IPS DF 6.9 (cell line): ENCODE measurements at regions not wholly inside any gene's neighbourhood (a gene's known extent, or its start where the extent isn't known, plus 50 kb on each side); places are given as distances from the start of the nearest gene placed in this dataset.

ENCODE experiments used
- DNase-seq: peaks from one replicate; pipeline ENCODE4 v3.0.0-alpha.2; 2013; ENCODE audit warnings: low read depth, low spot score
- H3K27ac ChIP-seq: one replicate; pipeline ENCODE4 v1.5.1; 2013; ENCODE audit warnings: low read length, control low read depth
- H3K27me3 ChIP-seq: 2 replicates; pipeline ENCODE4 v1.6.1; 2013; ENCODE audit warnings: mild to moderate bottlenecking, low read length; ENCODE audit not compliant: control insufficient read depth, insufficient read depth
- H3K36me3 ChIP-seq: 2 replicates; pipeline ENCODE4 v1.6.1; 2013; ENCODE audit warnings: low read length; ENCODE audit not compliant: control insufficient read depth, insufficient read depth
- H3K4me1 ChIP-seq: 2 replicates; pipeline ENCODE4 v1.6.1; 2013; ENCODE audit warnings: low read length; ENCODE audit not compliant: control insufficient read depth, insufficient read depth
- H3K4me3 ChIP-seq: 2 replicates; pipeline ENCODE4 v1.5.1; 2013; ENCODE audit warnings: mild to moderate bottlenecking, low read length
- H3K9me3 ChIP-seq: 2 replicates; pipeline ENCODE4 v1.6.1; 2013; ENCODE audit warnings: low read length, inconsistent platforms; ENCODE audit not compliant: control insufficient read depth, insufficient read depth
- WGBS: extraction: QIAGEN DNeasy Blood & Tissue Kit; methylation state at CpG from one replicate; pipeline ENCODE4 v1.1.7; 2013; ENCODE audit warnings: mixed read lengths, missing lambda C conversion rate; ENCODE audit not compliant: insufficient read length, insufficient coverage; 5-methylcytosine and 5-hydroxymethylcytosine counted together

- Histone ChIP-seq H3K27me3 (no peaks in the 10 kb centered on the region; the same call in 1 of the 2 replicates), H3K36me3 (no peaks in the 10 kb centered on the region), H3K9me3 (no peaks in the 10 kb centered on the region), H3K27ac (no peak overlapping the region), H3K4me1 (no peaks in the 10 kb centered on the region), H3K4me3 (no peak overlapping the region)
- no peak for DNase-seq
- WGBS = no CpG with 5 or more reads among the region's 3 CpGs
These were observed 651.3 kb downstream of the MED13L start for GRCh38 chr12:115626210-115626609.

DNA sequence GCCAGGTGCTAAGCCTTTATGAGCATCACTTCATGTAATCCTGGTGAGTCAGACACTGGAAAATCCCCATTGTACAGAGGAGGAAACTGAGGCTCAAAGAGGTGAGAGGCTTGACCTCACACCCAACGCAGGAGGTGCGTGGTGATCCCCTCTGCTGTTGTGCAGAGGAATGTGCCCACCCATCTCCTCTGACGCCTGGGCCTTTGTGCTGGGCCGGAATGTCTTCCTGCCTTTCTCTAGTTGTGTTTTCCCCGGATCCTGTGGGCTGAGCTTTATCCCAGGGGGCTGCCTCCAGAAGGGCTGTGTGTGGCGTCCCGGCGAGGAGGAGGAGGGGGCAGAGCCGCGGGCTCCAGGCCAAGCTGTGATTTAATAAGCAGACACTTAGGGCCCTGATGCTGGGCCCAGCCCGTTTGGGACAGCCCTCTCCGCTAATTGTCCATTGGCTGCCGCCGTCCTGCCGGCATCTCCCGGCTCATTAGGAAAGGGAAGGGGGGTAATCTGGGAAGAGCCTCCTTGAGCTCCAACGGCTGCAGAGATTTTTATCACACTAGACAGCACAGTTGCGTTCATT, 653.6 kb downstream of the MED13L start:
- H3K27ac ChIP-seq = no peak overlapping the region

GRCh38 chr12:115623275-115623674, 654.2 kb downstream of the MED13L start:
- H3K27ac ChIP-seq = no peak overlapping the region
- no peak for DNase-seq
- H3K4me3 ChIP-seq = no peak overlapping the region
- no CpG with 5 or more reads among the region's 5 CpGs for WGBS
- no peaks in the 10 kb centered on the region for H3K36me3 ChIP-seq
- no peaks in the 10 kb centered on the region; the same call in 1 of the 2 replicates for H3K27me3 ChIP-seq
- no peaks in the 10 kb centered on the region for H3K9me3 ChIP-seq
- no peaks in the 10 kb centered on the region; the same call in 1 of the 2 replicates for H3K4me1 ChIP-seq

More for the DNA sequence above, 653.6 kb downstream of the MED13L start:
- no CpG with 5 or more reads among the region's 18 CpGs for WGBS
- Histone ChIP-seq H3K36me3 (no peaks in the 10 kb centered on the region), H3K27me3 (no peaks in the 10 kb centered on the region; the same call in 1 of the 2 replicates), H3K9me3 (no peaks in the 10 kb centered on the region), H3K4me1 (no peaks in the 10 kb centered on the region; the same call in 1 of the 2 replicates), H3K4me3 (no peak overlapping the region)
- DNase-seq = no peak

DNA sequence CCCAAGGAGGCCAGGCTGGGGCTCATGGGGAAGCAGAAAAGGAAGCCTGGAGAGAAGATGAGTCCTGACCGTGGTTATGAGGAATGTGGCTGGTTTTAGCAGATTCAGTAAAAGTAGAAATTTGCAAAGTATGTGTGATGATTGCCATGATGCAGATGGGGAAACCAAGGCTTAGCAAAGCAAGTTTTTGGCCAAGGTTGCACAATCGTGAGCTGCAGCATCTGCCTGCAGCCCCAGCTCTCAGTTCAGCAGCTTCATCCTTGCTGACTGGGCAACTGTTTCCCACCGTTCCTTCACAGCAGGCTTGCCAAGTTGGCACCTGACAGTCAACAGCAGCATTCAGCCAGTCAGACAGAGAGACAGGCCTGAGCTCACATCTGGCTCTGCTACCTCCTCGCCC, 656.7 kb downstream of the MED13L start:
- H3K9me3 ChIP-seq = no peaks in the 10 kb centered on the region
- DNase-seq = no peak
- H3K4me3 ChIP-seq = no peak overlapping the region
- H3K27me3 ChIP-seq = no peaks in the 10 kb centered on the region; the same call in 1 of the 2 replicates
- no CpG with 5 or more reads among the region's 4 CpGs for WGBS
- no peaks in the 10 kb centered on the region; the same call in 1 of the 2 replicates for H3K4me1 ChIP-seq
- H3K36me3 ChIP-seq = no peaks in the 10 kb centered on the region
- no peak overlapping the region for H3K27ac ChIP-seq

GRCh38 chr12:115619889-115620288, 657.6 kb downstream of the MED13L start:
- no peaks in the 10 kb centered on the region; the same call in 1 of the 2 replicates for H3K4me1 ChIP-seq
- WGBS = no CpG with 5 or more reads among the region's 3 CpGs
- DNase-seq = no peak
- H3K27ac ChIP-seq = no peak overlapping the region
- no peaks in the 10 kb centered on the region; the same call in 1 of the 2 replicates for H3K27me3 ChIP-seq
- H3K4me3 ChIP-seq = no peak overlapping the region
- H3K36me3 ChIP-seq = no peaks in the 10 kb centered on the region
- no peaks in the 10 kb centered on the region for H3K9me3 ChIP-seq

- Histone ChIP-seq H3K4me3 (no peak overlapping the region), H3K27me3 (no peaks in the 10 kb centered on the region), H3K36me3 (no peaks in the 10 kb centered on the region), H3K4me1 (no peaks in the 10 kb centered on the region; the same call in 1 of the 2 replicates), H3K9me3 (no peaks in the 10 kb centered on the region), H3K27ac (no peak overlapping the region)
- no CpG with 5 or more reads among the region's 6 CpGs for WGBS
- no peak for DNase-seq
These were observed 658.4 kb downstream of the MED13L start for GRCh38 chr12:115619061-115619460.

DNA sequence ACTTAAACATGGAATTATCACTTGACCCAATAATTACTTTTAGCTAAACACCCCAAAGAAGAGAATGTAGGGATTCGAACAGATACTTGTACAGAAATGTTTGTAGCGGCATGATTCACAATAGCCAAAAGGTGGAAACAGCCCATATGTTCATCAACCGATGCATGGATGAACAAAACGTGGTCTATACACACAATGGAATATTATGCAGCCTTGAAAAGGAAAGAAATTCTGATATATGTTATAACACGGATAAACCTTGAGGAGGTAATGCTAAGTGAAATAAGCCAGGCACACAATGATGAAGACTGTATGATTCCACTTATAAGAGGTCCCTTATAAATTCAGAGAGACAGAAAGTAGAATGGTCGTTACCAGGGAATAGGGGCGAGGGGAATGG, 659.4 kb downstream of the MED13L start:
- Histone ChIP-seq H3K36me3 (no peaks in the 10 kb centered on the region), H3K4me1 (no peaks in the 10 kb centered on the region; the same call in 1 of the 2 replicates), H3K9me3 (no peaks in the 10 kb centered on the region), H3K27me3 (no peaks in the 10 kb centered on the region), H3K27ac (no peak overlapping the region), H3K4me3 (no peak overlapping the region)
- WGBS = no CpG with 5 or more reads among the region's 7 CpGs
- no peak for DNase-seq

DNA sequence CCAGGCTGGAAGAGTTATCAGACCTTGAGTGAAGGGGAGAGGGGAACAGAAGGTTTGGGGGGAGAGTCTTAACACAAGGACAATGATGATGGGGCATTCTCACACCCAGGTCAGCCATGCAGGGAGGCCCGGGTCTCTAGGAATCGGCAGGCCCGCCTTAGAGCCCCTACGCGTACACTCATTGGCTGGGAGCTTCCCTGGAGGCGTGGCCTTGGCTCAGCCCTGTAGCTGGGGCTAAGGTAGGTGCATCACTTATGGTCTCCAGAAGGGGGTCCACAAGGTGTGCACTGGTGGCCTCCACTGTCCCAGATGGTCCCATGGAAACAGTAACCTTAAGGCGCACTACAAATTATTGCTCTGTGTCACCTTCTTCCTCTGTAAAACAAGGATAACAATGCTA, 660.1 kb downstream of the MED13L start:
- H3K4me1 ChIP-seq = no peaks in the 10 kb centered on the region; the same call in 1 of the 2 replicates
- H3K36me3 ChIP-seq = no peaks in the 10 kb centered on the region
- H3K9me3 ChIP-seq = no peaks in the 10 kb centered on the region
- DNase-seq = no peak
- H3K4me3 ChIP-seq = no peak overlapping the region
- WGBS = no CpG with 5 or more reads among the region's 7 CpGs
- no peaks in the 10 kb centered on the region for H3K27me3 ChIP-seq
- no peak overlapping the region for H3K27ac ChIP-seq

GRCh38 chr12:115611477-115611876, 666.0 kb downstream of the MED13L start:
- no CpG with 5 or more reads among the region's 5 CpGs for WGBS
- no peaks in the 10 kb centered on the region for H3K4me1 ChIP-seq
- no peaks in the 10 kb centered on the region for H3K9me3 ChIP-seq

DNA sequence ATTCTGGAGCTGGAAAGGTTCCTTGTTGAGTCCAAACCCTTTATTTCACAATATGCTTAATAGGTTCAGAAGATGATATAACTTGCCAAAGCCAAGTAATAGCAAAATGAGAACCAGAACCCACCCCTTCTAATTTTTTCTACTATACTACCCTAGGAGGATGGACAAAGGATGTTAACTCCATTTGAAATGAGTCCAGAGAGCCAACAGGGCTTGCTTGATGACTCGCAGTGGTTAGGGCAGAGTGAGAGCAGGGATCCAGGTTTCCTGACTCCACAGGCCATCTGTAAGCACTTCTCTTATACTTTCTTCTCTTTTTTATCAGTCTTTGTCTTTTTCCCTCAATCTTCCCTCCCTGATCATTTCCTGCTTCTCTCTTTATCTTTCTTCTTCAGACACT, 668.1 kb downstream of the MED13L start:
- Histone ChIP-seq H3K4me3 (no peak overlapping the region), H3K4me1 (no peaks in the 10 kb centered on the region), H3K36me3 (no peaks in the 10 kb centered on the region), H3K27me3 (no peaks in the 10 kb centered on the region), H3K9me3 (no peaks in the 10 kb centered on the region), H3K27ac (no peak overlapping the region)
- no CpG with 5 or more reads among the region's 1 CpG for WGBS
- DNase-seq = no peak

More at GRCh38 chr12:115611477-115611876, 666.0 kb downstream of the MED13L start:
- H3K27ac ChIP-seq = no peak overlapping the region
- no peaks in the 10 kb centered on the region for H3K27me3 ChIP-seq
- no peak for DNase-seq
- no peaks in the 10 kb centered on the region for H3K36me3 ChIP-seq
- no peak overlapping the region for H3K4me3 ChIP-seq

DNA sequence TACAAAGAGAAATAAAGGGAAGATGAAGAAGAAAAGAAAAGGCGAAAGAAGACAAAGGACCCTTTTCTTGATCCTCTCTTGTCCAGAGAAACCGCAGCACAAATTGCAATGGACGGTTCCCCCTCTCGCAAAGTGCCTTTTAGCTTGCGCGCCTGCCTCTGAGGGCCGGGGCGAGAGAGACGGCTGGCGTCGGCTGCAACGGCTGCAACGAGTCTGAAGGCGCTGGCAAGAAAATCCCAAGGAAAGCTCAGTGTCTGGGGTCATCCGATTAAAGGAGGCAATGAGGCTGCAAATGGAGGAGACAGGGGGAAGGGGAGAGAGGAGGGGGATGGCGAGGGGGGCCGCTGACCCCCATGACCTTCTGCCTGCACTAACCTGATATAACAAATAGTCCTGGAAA, 671.5 kb downstream of the MED13L start:
- DNase-seq = no peak
- H3K36me3 ChIP-seq = no peaks in the 10 kb centered on the region
- no peak overlapping the region for H3K4me3 ChIP-seq
- no peaks in the 10 kb centered on the region for H3K27me3 ChIP-seq
- no CpG with 5 or more reads among the region's 17 CpGs for WGBS
- no peaks in the 10 kb centered on the region for H3K4me1 ChIP-seq
- no peak overlapping the region for H3K27ac ChIP-seq
- H3K9me3 ChIP-seq = no peaks in the 10 kb centered on the region
